ENCODE measurements at regions not wholly inside any gene's neighbourhood (a gene's known extent, or its start where the extent isn't known, plus 50 kb on each side); places are given as distances from the start of the nearest gene placed in this dataset.
A peak's percentile ranks its signal among the peaks of the same experiment; 100 is the strongest.
"Not testable (repeated sequence)": the region's sequence is repeated elsewhere in the genome, so short reads cannot be mapped to it uniquely, and the experiment has no call there.

- ATAC-seq; intact Hi-C loops (cut with DNase I); DNase-seq (ENCODE audit: low spot score): not testable (repeated sequence)
Observed at GRCh38 chr2:132068407-132068806, 93.3 kb downstream of the ANKRD30BL start.

GRCh38 chr2:132065391-132065790 lies 96.4 kb downstream of the ANKRD30BL start:
- ATAC-seq; intact Hi-C loops (cut with DNase I); DNase-seq (ENCODE audit: low spot score): not testable (repeated sequence)

GRCh38 chr2:132039609-132040236 lies 122.0 kb downstream of the ANKRD30BL start:
- DNase-seq (ENCODE audit: low spot score); intact Hi-C loops (cut with DNase I); ATAC-seq: not testable (repeated sequence)

DNA sequence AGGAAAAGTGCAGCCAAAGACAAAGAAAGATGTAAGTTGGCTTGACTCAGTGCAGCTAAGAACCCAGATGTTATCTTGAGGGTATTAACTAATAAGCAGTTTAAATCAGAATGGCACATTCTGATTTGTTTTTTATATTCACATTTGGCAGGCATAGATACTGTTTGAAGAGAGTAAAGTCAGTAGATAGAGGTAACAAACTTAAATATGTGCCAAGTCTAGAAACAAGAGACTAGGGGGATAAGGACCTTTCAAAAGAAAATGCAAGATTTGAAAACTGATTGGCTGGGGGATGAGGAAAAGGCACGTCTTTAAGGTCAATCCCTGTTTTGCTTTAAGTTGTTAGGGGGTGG lies 122.9 kb downstream of the ANKRD30BL start:
- ATAC-seq; intact Hi-C loops (cut with DNase I); DNase-seq (ENCODE audit: low spot score): not testable (repeated sequence)

- intact Hi-C loops (cut with DNase I): no loop called here
- DNase-seq (ENCODE audit: low spot score): peak; percentile 52
- ATAC-seq: no peak
Observed at GRCh38 chr2:132038179-132038882, 123.4 kb downstream of the ANKRD30BL start.

DNA sequence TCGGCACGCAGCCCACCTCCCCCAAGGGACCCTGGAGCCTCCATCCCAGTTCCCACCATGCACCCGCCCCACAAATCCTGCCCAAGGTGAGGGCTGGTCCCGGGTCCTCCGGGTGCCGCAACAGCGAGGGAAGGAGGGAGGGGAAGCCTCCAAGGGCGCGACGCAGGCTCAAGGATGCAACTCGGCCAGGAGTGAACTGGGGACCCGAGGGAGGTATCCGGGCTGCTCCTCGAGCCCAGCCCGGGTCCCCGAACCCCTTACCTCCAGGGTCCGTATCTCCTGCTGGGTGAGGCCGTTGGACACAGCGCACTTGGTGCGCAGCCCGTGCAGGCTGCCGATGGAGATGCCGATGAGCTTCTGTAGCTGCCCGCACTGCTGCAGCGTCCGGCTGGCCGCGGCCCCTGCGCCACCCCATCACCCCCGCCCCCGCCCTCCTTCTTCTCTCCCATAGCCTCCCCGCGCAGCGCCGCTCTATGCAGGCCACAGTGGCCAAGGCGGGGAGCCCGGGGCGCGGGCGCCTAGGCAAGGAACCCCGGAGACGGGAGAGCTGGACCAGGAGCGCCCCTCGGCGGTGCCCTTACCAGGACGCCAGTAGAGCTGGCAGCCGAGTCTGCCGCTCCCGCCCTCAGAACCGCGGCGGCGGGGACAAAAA lies 124.1 kb downstream of the ANKRD30BL start:
- intact Hi-C loops (cut with DNase I): no loop called here
- ATAC-seq (no peak), DNase-seq (ENCODE audit: low spot score) (peak; percentile 61)

DNA sequence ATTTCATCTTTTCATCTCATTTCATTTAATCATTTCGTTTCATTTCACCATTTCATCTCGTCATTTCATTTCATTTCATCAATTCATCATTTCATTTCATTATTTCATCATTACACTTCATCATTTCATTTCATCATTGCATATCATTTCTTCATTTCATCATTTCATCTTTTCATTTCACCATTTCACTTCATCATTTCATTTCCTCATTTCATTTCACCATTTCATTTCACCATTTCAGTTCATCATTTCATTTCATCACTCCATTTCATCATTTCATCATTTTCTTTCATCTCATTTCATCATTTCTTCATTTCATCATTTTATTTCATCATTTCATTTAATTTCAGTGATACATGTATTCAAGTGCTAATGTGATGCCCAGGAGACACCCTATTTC lies 127.1 kb downstream of the ANKRD30BL start:
- DNase-seq (ENCODE audit: low spot score): no peak
- ATAC-seq: no peak
- intact Hi-C loops (cut with DNase I): no loop called here

- ATAC-seq: no peak
- intact Hi-C loops (cut with DNase I): no loop called here
- DNase-seq (ENCODE audit: low spot score): no peak
Observed at GRCh38 chr2:132033949-132034348, 127.8 kb downstream of the ANKRD30BL start.

- ATAC-seq (no peak), DNase-seq (ENCODE audit: low spot score) (no peak)
- intact Hi-C loops (cut with DNase I): no loop called here
Observed at GRCh38 chr2:132033365-132033764, 128.4 kb downstream of the ANKRD30BL start.

- DNase-seq (ENCODE audit: low spot score); intact Hi-C loops (cut with DNase I); ATAC-seq: not testable (repeated sequence)
Observed at GRCh38 chr2:132012046-132012445, 149.7 kb downstream of the ANKRD30BL start.

GRCh38 chr2:132009874-132010521 lies 151.8 kb downstream of the ANKRD30BL start:
- ATAC-seq (no peak), DNase-seq (ENCODE audit: low spot score) (no peak)
- intact Hi-C loops (cut with DNase I): no loop called here

GRCh38 chr2:132009177-132009873 lies 152.4 kb downstream of the ANKRD30BL start:
- DNase-seq (ENCODE audit: low spot score) (no peak), ATAC-seq (no peak)
- intact Hi-C loops (cut with DNase I): no loop called here

- DNase-seq (ENCODE audit: low spot score); ATAC-seq; intact Hi-C loops (cut with DNase I): not testable (repeated sequence)
Observed at GRCh38 chr2:131990751-131991150, 171.0 kb downstream of the ANKRD30BL start.

- intact Hi-C loops (cut with DNase I); DNase-seq (ENCODE audit: low spot score); ATAC-seq: not testable (repeated sequence)
Observed at GRCh38 chr2:131966671-131967070, 195.1 kb downstream of the ANKRD30BL start.

DNA sequence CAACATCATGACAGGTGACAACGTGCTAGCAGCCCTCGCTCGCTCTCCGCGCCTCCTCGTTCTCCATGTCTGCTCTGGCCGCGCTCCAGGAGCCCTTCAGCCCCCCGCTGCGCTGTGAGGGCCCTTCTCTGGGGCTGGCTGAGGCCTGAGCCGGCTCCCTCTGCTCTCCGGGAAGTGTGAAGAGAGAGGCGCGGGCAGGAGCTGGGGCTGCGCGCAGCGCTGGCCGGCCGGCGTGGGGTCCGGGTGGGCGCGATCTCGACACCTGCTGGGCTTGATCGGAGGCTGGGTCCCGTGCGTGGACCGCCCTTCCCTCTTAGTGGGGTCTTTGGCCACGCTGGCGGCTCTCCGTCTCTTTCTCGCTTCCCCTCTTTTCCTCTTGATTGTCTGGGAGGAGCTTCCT lies 195.5 kb downstream of the ANKRD30BL start:
- no peak for ATAC-seq
- no peak for DNase-seq (ENCODE audit: low spot score)
- intact Hi-C loops (cut with DNase I): no loop called here

DNA sequence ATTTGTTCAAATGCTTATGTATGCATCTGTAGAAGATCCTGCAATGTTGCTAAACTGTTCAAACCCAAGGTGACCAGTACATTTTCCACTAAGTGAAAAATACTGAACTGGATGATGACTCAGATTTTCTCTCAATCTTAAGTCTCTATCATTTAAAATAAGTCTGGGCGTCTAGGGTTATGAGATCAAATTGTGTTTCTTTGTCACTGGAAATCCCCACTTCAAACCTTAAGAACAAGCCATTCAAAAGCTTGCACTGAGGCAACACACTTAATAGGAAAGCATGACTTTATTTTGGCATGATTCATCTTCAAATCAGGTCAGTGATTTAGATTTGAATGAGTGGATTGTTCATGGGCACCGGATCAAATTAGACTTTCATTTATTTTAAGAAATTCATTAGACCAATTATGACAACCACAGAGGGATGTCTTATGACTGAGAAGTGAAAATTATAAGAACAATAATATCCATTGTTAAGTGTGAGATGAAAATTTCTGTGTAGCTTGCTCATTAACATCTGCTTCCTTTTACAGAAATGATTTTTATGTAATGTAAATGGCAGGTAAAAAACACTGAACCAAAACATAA lies 203.6 kb downstream of the ANKRD30BL start:
- DNase-seq (ENCODE audit: low spot score); intact Hi-C loops (cut with DNase I); ATAC-seq: not testable (repeated sequence)

GRCh38 chr2:131948641-131949040 lies 213.1 kb downstream of the ANKRD30BL start:
- intact Hi-C loops (cut with DNase I); DNase-seq (ENCODE audit: low spot score); ATAC-seq: not testable (repeated sequence)

GRCh38 chr2:131923287-131923686 lies 238.5 kb downstream of the ANKRD30BL start:
- intact Hi-C loops (cut with DNase I); DNase-seq (ENCODE audit: low spot score); ATAC-seq: not testable (repeated sequence)

Data from sciatic nerve (tissue), 2 donors.